Muscle layer of colon (tissue), 2 donors: ENCODE measurements at regions not wholly inside any gene's neighbourhood (a gene's known extent, or its start where the extent isn't known, plus 50 kb on each side); places are given as distances from the start of the nearest gene placed in this dataset.
"Not testable (repeated sequence)": the region's sequence is repeated elsewhere in the genome, so short reads cannot be mapped to it uniquely, and the experiment has no call there.

ENCODE experiments used
- H3K27ac ChIP-seq: one replicate; pipeline ENCODE4 v1.7.0; 2013; ENCODE audit warnings: low read depth, mild to moderate bottlenecking, low read length, moderate library complexity
- H3K27me3 ChIP-seq, 2 donors: one replicate each; pipeline ENCODE4 v1.7.0; 2013; ENCODE audit warnings: low read length in 2 of 2, mild to moderate bottlenecking in 2 of 2; ENCODE audit not compliant: insufficient read depth in 2 of 2, control insufficient read depth in 1 of 2
- H3K36me3 ChIP-seq: one replicate; pipeline ENCODE4 v1.7.0; 2013; ENCODE audit warnings: mild to moderate bottlenecking, low read length; ENCODE audit not compliant: insufficient read depth
- H3K4me1 ChIP-seq: one replicate; pipeline ENCODE4 v1.7.0; 2013; ENCODE audit warnings: mild to moderate bottlenecking, low read length; ENCODE audit not compliant: insufficient read depth
- H3K4me3 ChIP-seq, 2 donors: one replicate each; pipeline ENCODE4 v1.7.0; 2013; ENCODE audit warnings: low read length in 2 of 2, low read depth in 1 of 2, mild to moderate bottlenecking in 1 of 2, moderate library complexity in 1 of 2
- H3K9ac ChIP-seq: one replicate; pipeline ENCODE4 v1.7.0; 2013; ENCODE audit warnings: low read length
- H3K9me3 ChIP-seq: one replicate; pipeline ENCODE4 v1.7.0; 2013; ENCODE audit warnings: mild to moderate bottlenecking, low read length
- donor health status: abdominal sarcoma.
- donor health status: Adenocarcinoma of cecum.

GRCh38 chr12:89768586-89769482 lies 60.2 kb upstream of the ATP2B1 start:
- H3K9me3 ChIP-seq, result no peaks in the 10 kb centered on the region
- no peaks in the 10 kb centered on the region for H3K27me3 ChIP-seq
- no peak overlapping the region for H3K27ac ChIP-seq
- no peaks in the 10 kb centered on the region for H3K4me1 ChIP-seq
- H3K9ac ChIP-seq, result no peak overlapping the region
- no peak overlapping the region for H3K4me3 ChIP-seq
- no peaks in the 10 kb centered on the region for H3K36me3 ChIP-seq

GRCh38 chr12:89765959-89766824 lies 57.6 kb upstream of the ATP2B1 start:
- Histone ChIP-seq H3K27me3 (no peaks in the 10 kb centered on the region), H3K9me3 (no peaks in the 10 kb centered on the region), H3K4me1 (no peaks in the 10 kb centered on the region), H3K27ac (no peak overlapping the region), H3K4me3 (no peak overlapping the region), H3K9ac (no peak overlapping the region), H3K36me3 (no peaks in the 10 kb centered on the region)

- not testable (repeated sequence) for H3K9ac ChIP-seq, H3K4me1 ChIP-seq, H3K27me3 ChIP-seq
Measured at GRCh38 chr12:89764164-89764563, 55.5 kb upstream of the ATP2B1 start.

GRCh38 chr12:89762498-89763170 lies 54.0 kb upstream of the ATP2B1 start:
- Histone ChIP-seq H3K4me3 (no peak overlapping the region), H3K9ac (no peak overlapping the region), H3K27ac (no peak overlapping the region), H3K9me3 (no peaks in the 10 kb centered on the region), H3K27me3 (no peaks in the 10 kb centered on the region), H3K36me3 (no peaks in the 10 kb centered on the region), H3K4me1 (no peaks in the 10 kb centered on the region)

More at GRCh38 chr12:89764164-89764563, 55.5 kb upstream of the ATP2B1 start:
- H3K27ac ChIP-seq, H3K36me3 ChIP-seq, H3K9me3 ChIP-seq, H3K4me3 ChIP-seq: not testable (repeated sequence)

GRCh38 chr12:89760783-89761182 lies 52.1 kb upstream of the ATP2B1 start:
- Histone ChIP-seq H3K36me3 (no peaks in the 10 kb centered on the region), H3K9ac (no peak overlapping the region), H3K4me3 (no peak overlapping the region), H3K27me3 (no peaks in the 10 kb centered on the region), H3K4me1 (no peaks in the 10 kb centered on the region), H3K9me3 (no peaks in the 10 kb centered on the region), H3K27ac (no peak overlapping the region)
